GM19468 (cell line): ENCODE measurements at regions not wholly inside any gene's neighbourhood (a gene's known extent, or its start where the extent isn't known, plus 50 kb on each side); places are given as distances from the start of the nearest gene placed in this dataset.

Experiments
- ATAC-seq: cut with Tn5 transposase; IDR thresholded peaks from one replicate; pipeline ENCODE4 v1.9.1; 2021; ENCODE audit warnings: mild to moderate bottlenecking, moderate library complexity, moderate number of reproducible peaks; ENCODE audit not compliant: unreplicated experiment; ENCODE audit errors: extremely low read depth

GRCh38 chr5:159732220-159732619 lies 184.1 kb upstream of the ADRA1B start:
- ATAC-seq = no peak

GRCh38 chr5:159734366-159734765 lies 181.9 kb upstream of the ADRA1B start:
- ATAC-seq = no peak

GRCh38 chr5:159735036-159735435 lies 181.2 kb upstream of the ADRA1B start:
- no peak for ATAC-seq

GRCh38 chr5:159735749-159736660 lies 180.3 kb upstream of the ADRA1B start:
- ATAC-seq = no peak

GRCh38 chr5:159736844-159737243 lies 179.4 kb upstream of the ADRA1B start:
- no peak for ATAC-seq

- ATAC-seq = no peak
Observed at GRCh38 chr5:159737263-159737662, 179.0 kb upstream of the ADRA1B start.

GRCh38 chr5:159741829-159742322 lies 174.4 kb upstream of the ADRA1B start:
- no peak for ATAC-seq

GRCh38 chr5:159743234-159743633 lies 173.0 kb upstream of the ADRA1B start:
- no peak for ATAC-seq

GRCh38 chr5:159746707-159747106 lies 169.6 kb upstream of the ADRA1B start:
- no peak for ATAC-seq

- ATAC-seq = no peak
Observed at GRCh38 chr5:159749146-159749545, 167.1 kb upstream of the ADRA1B start.

GRCh38 chr5:159750226-159750625 lies 166.1 kb upstream of the ADRA1B start:
- no peak for ATAC-seq

GRCh38 chr5:159751459-159751858 lies 164.8 kb upstream of the ADRA1B start:
- ATAC-seq = no peak

GRCh38 chr5:159752622-159753275 lies 163.5 kb upstream of the ADRA1B start:
- ATAC-seq = no peak

GRCh38 chr5:159758189-159758588 lies 158.1 kb upstream of the ADRA1B start:
- no peak for ATAC-seq

GRCh38 chr5:159759791-159760290 lies 156.4 kb upstream of the ADRA1B start:
- no peak for ATAC-seq

GRCh38 chr5:159762921-159763320 lies 153.4 kb upstream of the ADRA1B start:
- no peak for ATAC-seq

GRCh38 chr5:159763562-159763961 lies 152.7 kb upstream of the ADRA1B start:
- ATAC-seq = no peak

GRCh38 chr5:159764283-159765134 lies 151.8 kb upstream of the ADRA1B start:
- no peak for ATAC-seq

GRCh38 chr5:159765135-159765433 lies 151.2 kb upstream of the ADRA1B start:
- no peak for ATAC-seq

- ATAC-seq = no peak
Observed at GRCh38 chr5:159765760-159766517, 150.3 kb upstream of the ADRA1B start.
